Non-pigmented ciliary epithelial cell (primary cell): ENCODE measurements at regions not wholly inside any gene's neighbourhood (a gene's known extent, or its start where the extent isn't known, plus 50 kb on each side); places are given as distances from the start of the nearest gene placed in this dataset.

Source experiments
- DNase-seq: peaks from one replicate; pipeline ENCODE4 v3.0.0-alpha.2; 2010; ENCODE audit warnings: low read depth

GRCh38 chr22:26847046-26847445 is 189.7 kb downstream of the MIAT start:
- no peak for DNase-seq

- DNase-seq: no peak
These were observed 190.4 kb downstream of the MIAT start for GRCh38 chr22:26847816-26848215.

- DNase-seq: no peak
These were observed 191.0 kb downstream of the MIAT start for GRCh38 chr22:26848244-26848920.

GRCh38 chr22:26849575-26849974 is 192.2 kb downstream of the MIAT start:
- DNase-seq: no peak

- DNase-seq: no peak
These were observed 193.7 kb downstream of the MIAT start for GRCh38 chr22:26851125-26851524.

- DNase-seq: no peak
These were observed 194.8 kb downstream of the MIAT start for GRCh38 chr22:26852176-26852575.

- no peak for DNase-seq
These were observed 195.7 kb downstream of the MIAT start for GRCh38 chr22:26853071-26853470.

- no peak for DNase-seq
These were observed 196.1 kb downstream of the MIAT start for GRCh38 chr22:26853495-26853894.

GRCh38 chr22:26857169-26857568 is 199.8 kb downstream of the MIAT start:
- no peak for DNase-seq

- DNase-seq: no peak
These were observed 202.9 kb downstream of the MIAT start for GRCh38 chr22:26860301-26860700.

- no peak for DNase-seq
These were observed 207.6 kb downstream of the MIAT start for GRCh38 chr22:26865021-26865420.

GRCh38 chr22:26883393-26883792 is 226.0 kb downstream of the MIAT start:
- DNase-seq: no peak

- DNase-seq: no peak
These were observed 227.5 kb downstream of the MIAT start for GRCh38 chr22:26884921-26885320.

GRCh38 chr22:26885441-26886261 is 228.3 kb downstream of the MIAT start:
- DNase-seq: no peak

- DNase-seq: peak; percentile 81
These were observed 230.1 kb downstream of the MIAT start for GRCh38 chr22:26887456-26887855.

- DNase-seq: no peak
These were observed 230.5 kb downstream of the MIAT start for GRCh38 chr22:26887916-26888315.

GRCh38 chr22:26888887-26889286 is 231.5 kb downstream of the MIAT start:
- DNase-seq: no peak

- DNase-seq: no peak
These were observed 232.4 kb downstream of the MIAT start for GRCh38 chr22:26889802-26890201.

- DNase-seq: no peak
These were observed 233.5 kb downstream of the MIAT start for GRCh38 chr22:26890870-26891269.

- no peak for DNase-seq
These were observed 234.0 kb downstream of the MIAT start for GRCh38 chr22:26891429-26891828.

GRCh38 chr22:26892166-26893041 is 235.0 kb downstream of the MIAT start:
- no peak for DNase-seq
